ENCODE measurements at regions not wholly inside any gene's neighbourhood (a gene's known extent, or its start where the extent isn't known, plus 50 kb on each side); places are given as distances from the start of the nearest gene placed in this dataset.
"Not testable (repeated sequence)": the region's sequence is repeated elsewhere in the genome, so short reads cannot be mapped to it uniquely, and the experiment has no call there.

GRCh38 chr4:186840771-186841301, 117.2 kb upstream of the FAT1 start:
- in situ Hi-C loops (cut with HindIII; ENCODE audit: low sequenced_read_pairs), result no loop called here
- DNase-seq (ENCODE audit: low spot score), result no peak

DNA sequence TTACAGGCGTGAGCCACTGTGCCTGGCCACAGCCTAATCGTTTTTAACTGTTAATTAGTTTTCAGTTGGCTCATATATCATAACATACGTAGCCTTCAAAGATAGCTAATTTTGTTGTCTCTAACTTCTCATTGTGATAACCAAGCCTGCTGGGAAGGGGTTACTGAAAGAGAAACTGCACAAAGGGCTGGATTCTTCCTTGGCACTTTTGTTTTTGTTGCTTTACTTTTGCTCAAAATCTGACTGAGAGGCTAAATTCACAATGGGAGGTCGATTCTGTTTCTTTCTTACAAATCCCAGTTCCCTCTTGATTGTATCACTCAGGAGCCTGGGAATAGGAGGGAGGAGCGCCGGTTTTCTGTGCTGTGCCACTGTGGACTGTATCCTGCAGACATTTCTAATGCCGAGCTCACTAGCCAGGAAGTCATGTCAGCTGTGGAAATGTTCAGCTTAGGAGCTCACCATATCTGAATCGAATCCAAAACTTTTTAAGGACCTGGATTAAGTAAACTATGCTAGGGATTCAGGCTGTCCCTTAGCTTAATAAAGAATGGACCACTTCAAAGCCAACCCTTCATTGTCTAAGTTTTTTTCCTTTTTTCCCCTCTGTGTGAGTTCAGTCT, 120.5 kb upstream of the FAT1 start:
- in situ Hi-C loops (cut with HindIII; ENCODE audit: low sequenced_read_pairs), result no loop called here
- DNase-seq (ENCODE audit: low spot score), result peak; percentile 72

DNA sequence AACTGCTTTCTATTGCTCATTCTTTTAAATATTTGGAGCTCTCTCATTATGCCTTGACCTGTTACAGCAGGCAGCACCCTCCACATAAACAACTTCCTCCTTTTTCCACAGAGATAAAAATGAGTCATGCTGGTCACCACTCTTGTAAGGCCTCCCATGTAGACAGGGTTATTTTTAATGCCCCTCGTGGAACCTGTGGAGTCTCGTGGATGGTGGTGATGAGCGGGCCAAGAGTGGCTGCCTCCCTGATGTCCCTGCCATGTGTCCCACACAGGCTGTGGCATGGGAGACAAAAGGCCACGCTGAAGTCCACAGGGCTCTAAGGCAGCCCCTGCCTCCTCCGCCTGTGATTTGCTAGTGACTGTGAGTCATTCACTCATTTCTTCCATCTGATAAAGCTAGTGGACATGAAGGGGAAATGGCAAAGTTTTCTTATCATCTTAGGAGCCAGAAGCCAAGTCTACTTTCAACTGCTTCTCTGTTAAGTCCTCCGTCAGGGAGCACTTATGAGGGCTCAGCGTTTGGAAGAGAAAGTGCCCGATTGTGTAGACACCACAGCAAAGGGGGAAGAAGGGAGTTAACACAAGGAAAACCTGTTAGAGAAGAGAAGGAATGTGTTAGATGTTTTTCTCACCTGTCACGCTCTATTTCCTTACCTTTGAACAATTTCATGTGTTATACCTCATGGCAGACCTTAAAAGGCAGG, 121.6 kb upstream of the FAT1 start:
- in situ Hi-C loops (cut with HindIII; ENCODE audit: low sequenced_read_pairs), result no loop called here
- peak; percentile 27 for DNase-seq (ENCODE audit: low spot score)

DNA sequence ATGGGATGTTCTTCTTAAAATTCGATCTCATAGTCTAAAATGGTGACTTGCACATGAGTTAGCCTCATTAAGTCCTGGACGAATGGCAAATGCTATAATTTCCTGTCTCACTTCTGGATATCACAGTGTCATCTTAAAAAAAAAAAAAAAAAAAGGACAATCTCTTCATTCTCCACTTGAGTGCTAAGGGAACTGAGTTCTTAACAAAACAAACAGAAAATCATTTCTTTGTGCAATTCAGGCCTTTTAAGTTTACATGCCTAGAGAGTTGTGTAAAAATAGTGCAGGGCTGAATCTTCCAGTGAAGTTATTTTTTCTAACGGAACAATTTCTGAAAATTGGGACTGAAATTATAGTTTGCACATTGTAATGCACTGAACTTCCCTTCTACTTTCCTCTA, 122.8 kb upstream of the FAT1 start:
- in situ Hi-C loops (cut with HindIII; ENCODE audit: low sequenced_read_pairs), result no loop called here

DNA sequence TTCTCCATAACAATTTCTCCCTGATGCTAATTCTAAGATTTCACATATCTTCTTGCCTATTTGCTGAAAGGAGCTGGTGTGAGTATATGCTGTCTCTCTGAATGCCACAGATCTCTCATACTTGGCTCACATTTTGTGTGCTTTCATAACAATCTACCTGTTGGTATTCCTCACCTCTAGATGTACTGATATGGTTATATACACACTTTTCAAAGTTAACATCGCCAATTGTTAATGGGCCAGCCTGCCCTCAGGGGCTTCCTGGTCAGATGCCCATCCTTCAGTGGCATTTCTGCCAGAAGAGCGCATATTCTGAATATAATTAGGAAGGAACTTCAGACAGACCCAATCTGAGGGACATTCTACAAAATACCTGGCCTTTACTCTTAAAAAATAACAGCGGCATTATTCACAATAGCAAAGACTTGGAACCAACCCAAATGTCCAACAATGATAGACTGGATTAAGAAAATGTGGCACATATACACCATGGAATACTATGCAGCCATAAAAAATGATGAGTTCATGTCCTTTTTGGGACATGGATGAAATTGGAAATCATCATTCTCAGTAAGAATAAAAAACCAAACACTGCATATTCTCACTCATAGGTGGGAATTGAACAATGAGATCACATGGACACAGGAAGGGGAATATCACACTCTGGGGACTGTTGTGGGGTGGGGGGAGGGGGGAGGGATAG, 123.9 kb upstream of the FAT1 start:
- in situ Hi-C loops (cut with HindIII; ENCODE audit: low sequenced_read_pairs); DNase-seq (ENCODE audit: low spot score): not testable (repeated sequence)

More for the DNA sequence above, 122.8 kb upstream of the FAT1 start:
- DNase-seq (ENCODE audit: low spot score), result no peak

DNA sequence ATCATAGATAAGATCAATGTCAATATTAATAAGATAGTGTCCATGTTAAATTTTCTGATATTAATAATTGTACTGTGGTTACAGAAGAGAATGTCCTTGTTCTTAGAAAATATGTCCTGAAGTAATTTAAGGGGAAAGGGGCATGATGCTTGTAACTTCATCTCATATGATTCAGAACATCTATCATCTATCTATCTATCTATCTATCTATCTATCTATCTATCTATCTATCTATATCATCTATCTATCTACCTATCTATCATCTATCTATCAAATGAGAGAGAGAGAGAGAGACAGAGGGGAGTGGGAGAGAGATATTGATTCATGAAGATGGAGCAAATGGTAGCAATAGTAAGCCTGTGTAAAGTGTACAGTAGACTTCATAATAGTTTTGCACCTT, 124.8 kb upstream of the FAT1 start:
- DNase-seq (ENCODE audit: low spot score), result no peak
- in situ Hi-C loops (cut with HindIII; ENCODE audit: low sequenced_read_pairs), result no loop called here

- no peak for DNase-seq (ENCODE audit: low spot score)
- in situ Hi-C loops (cut with HindIII; ENCODE audit: low sequenced_read_pairs), result no loop called here
Observed at GRCh38 chr4:186851291-186852072, 127.8 kb upstream of the FAT1 start.

- in situ Hi-C loops (cut with HindIII; ENCODE audit: low sequenced_read_pairs), result no loop called here
Observed at GRCh38 chr4:186852073-186852420, 128.4 kb upstream of the FAT1 start.

DNA sequence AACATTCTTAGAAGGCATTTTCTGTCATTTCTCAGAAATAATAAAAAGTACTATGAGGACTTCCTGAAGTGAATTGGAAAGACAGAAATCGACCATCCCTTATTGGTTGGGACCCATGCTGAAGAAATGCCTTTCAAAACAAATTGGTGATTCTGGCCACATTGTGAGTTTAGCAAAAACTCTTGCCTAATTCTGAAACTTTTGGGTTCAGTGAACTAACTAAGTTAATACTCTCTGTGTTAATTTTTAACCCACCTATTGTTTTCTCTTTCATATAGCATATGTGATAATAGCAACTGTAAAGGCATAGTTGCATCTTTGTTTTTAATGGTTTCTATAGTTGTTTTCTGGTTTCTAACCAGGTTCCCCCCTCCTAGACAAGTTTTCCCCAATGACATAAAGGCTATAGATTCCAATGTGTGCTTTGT, 129.3 kb upstream of the FAT1 start:
- DNase-seq (ENCODE audit: low spot score), result no peak
- in situ Hi-C loops (cut with HindIII; ENCODE audit: low sequenced_read_pairs), result no loop called here

More at GRCh38 chr4:186852073-186852420, 128.4 kb upstream of the FAT1 start:
- no peak for DNase-seq (ENCODE audit: low spot score)

- DNase-seq (ENCODE audit: low spot score), result peak; percentile 50
- in situ Hi-C loops (cut with HindIII; ENCODE audit: low sequenced_read_pairs), result no loop called here
Observed at GRCh38 chr4:186854256-186854655, 130.6 kb upstream of the FAT1 start.

DNA sequence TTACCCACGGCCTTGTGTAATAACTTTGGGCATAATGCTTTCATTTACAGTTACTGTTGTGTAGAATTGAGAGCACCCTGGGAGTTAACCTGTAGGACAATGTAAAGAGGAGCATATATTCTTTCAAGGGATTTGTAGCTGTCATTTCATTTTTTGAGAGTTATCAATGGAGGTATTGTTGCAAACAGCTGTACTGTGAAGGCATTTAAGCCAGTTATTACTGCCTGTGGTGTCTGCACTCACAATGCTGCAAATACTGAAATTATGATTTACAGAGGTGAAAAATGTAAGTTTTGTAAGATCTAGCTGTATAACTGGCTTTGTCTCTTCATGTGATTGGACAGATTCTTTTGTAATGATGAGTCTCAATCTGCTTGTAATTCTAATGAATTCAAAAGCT, 131.5 kb upstream of the FAT1 start:
- no peak for DNase-seq (ENCODE audit: low spot score)
- in situ Hi-C loops (cut with HindIII; ENCODE audit: low sequenced_read_pairs), result no loop called here

GRCh38 chr4:186857793-186858192, 134.1 kb upstream of the FAT1 start:
- DNase-seq (ENCODE audit: low spot score), result no peak
- in situ Hi-C loops (cut with HindIII; ENCODE audit: low sequenced_read_pairs), result no loop called here

GRCh38 chr4:186858355-186858754, 134.7 kb upstream of the FAT1 start:
- DNase-seq (ENCODE audit: low spot score), result no peak
- in situ Hi-C loops (cut with HindIII; ENCODE audit: low sequenced_read_pairs), result no loop called here

GRCh38 chr4:186859420-186859819, 135.8 kb upstream of the FAT1 start:
- in situ Hi-C loops (cut with HindIII; ENCODE audit: low sequenced_read_pairs), result no loop called here
- DNase-seq (ENCODE audit: low spot score), result no peak

DNA sequence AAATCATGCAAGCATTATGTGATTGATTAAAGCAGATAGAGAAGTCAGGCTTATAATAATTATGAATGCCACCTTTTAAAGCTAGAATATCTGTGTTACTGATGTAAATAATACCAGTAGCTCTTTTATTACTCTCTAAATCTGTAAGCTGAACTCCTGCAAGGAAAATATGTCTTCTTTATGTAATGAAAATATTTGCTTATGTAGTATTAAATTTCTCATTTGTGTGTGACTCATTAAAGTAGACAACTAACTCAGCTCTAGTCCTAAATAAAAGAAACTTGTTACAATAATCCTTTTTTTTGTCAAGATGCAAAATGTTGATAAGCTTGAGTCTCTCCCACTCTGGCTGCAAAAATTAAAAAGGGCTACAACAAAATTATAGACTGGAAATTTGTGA, 137.7 kb upstream of the FAT1 start:
- in situ Hi-C loops (cut with HindIII; ENCODE audit: low sequenced_read_pairs), result no loop called here
- no peak for DNase-seq (ENCODE audit: low spot score)

DNA sequence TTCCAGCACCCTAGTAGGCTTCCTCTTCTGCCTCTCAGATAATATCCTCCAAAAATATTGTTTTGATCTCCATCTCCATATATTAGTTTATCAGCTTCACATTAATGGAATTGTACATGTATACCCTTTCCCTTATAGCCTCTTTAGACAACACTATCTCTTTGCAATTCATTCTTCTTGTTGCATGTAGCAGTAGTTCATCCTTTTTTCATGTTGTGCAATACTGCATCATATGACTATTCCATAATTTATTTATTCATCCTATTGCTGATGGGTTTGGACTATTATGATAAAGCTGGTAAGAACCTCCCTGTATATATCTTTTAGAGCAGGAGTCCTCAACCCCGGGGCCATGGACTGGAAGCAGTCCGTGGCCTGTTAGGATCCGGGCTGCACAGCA, 148.2 kb upstream of the FAT1 start:
- in situ Hi-C loops (cut with HindIII; ENCODE audit: low sequenced_read_pairs), result no loop called here
- DNase-seq (ENCODE audit: low spot score), result no peak

DNA sequence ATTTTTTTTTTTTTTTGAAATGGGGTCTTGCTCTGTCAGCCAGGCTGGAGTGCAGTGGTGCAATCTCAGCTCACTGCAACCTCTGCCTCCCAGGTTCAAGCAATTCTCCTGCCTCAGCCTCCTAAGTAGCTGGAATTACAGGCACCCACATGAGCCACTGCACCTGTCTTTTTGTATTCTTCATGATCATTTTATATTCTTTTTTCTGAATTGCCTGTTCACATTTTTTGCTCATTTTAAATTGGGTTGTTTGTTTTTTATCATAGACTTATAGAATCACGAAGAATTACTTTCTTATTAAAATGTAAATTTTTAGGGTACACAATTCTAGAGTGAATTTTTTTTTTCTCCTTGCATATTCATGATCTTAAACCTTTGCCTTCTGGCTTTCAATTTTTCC, 149.4 kb upstream of the FAT1 start:
- DNase-seq (ENCODE audit: low spot score); in situ Hi-C loops (cut with HindIII; ENCODE audit: low sequenced_read_pairs): not testable (repeated sequence)

DNA sequence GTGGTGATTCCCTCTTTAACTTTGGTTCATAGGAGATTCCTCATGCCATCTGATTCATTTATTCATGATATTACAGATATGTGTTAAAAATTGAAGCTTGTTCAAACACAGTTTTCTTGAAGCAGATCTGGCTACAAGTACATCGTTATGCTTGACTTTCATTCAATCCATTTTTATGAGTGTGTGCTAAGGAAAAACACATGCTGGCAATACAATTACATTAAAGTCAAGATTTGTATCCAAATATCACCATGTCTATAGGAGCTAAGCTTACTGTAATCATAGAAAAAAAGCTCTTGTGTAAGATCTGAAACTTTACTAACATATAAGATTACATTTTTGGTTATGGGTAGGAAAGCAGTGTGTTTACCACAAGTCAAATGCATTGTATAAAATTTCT, 151.8 kb upstream of the FAT1 start:
- DNase-seq (ENCODE audit: low spot score), result no peak

GRCh38 chr4:186876961-186877626, 153.4 kb upstream of the FAT1 start:
- DNase-seq (ENCODE audit: low spot score), result no peak
- in situ Hi-C loops (cut with HindIII; ENCODE audit: low sequenced_read_pairs), result no loop called here

More for the DNA sequence above, 151.8 kb upstream of the FAT1 start:
- in situ Hi-C loops (cut with HindIII; ENCODE audit: low sequenced_read_pairs), result no loop called here
